ENCODE measurements at regions not wholly inside any gene's neighbourhood (a gene's known extent, or its start where the extent isn't known, plus 50 kb on each side); places are given as distances from the start of the nearest gene placed in this dataset.

DNA sequence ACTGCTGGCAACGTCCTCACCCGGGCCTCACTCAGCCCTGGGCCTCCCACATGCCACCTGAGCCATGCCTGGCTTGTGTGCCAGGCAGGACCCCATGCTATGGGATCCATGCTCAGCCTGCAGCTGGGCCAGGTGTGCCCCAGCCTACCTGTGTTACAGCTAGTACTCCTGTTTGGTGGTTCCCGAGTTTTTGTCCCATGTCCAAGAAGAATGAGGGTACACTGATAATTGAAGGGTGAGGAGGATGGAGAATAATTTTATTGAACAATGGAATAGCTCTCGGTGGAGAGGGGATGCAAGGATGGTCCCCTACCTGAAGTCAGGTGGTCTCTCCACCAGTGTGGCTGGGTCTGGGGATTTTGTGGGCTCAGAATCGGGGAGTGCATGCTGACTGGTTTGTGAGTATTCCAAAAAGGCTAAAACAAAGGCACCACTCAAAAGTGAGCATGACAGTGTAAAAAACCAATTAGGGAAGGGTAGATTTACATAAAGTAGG is 137.9 kb downstream of the TNFSF18 start:
- TF ChIP-seq, protein P1, sequence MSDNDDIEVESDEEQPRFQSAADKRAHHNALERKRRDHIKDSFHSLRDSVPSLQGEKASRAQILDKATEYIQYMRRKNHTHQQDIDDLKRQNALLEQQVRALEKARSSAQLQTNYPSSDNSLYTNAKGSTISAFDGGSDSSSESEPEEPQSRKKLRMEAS (IDR thresholded peaks at IDR 0.05), result no peak
- TF ChIP-seq CEBPB (IDR thresholded peaks at IDR 0.05; ENCODE audit: low read depth) (no peak), EZH2phosphoT487 (IDR thresholded peaks at IDR 0.05; ENCODE audit: borderline replicate concordance) (no peak), CTCF (IDR thresholded peaks at IDR 0.05 in 2 of 3, conservative IDR thresholded peaks at IDR 0.05 in 1 of 3; ENCODE audit: borderline replicate concordance in 1 of 3, insufficient read depth in 1 of 3, low read depth in 2 of 3, low read length in 2 of 3) (no peak), YY1 (IDR thresholded peaks at IDR 0.05; ENCODE audit: extremely low read depth, insufficient replicate concordance, low read depth, low read length) (no peak), POLR2A (IDR thresholded peaks at IDR 0.05; ENCODE audit: borderline replicate concordance, extremely low read depth, insufficient read depth, insufficient read length) (no peak), REST (IDR thresholded peaks at IDR 0.05; ENCODE audit: low read depth) (no peak), RAD21 (IDR thresholded peaks at IDR 0.05; ENCODE audit: low read depth) (no peak), ZNF274 (IDR thresholded peaks at IDR 0.05; ENCODE audit: low read depth, low read length) (no peak), POLR2AphosphoS5 (IDR thresholded peaks at IDR 0.05; ENCODE audit: low read depth, low read length) (no peak), EZH2 (IDR thresholded peaks at IDR 0.05) (no peak), JUND (IDR thresholded peaks at IDR 0.05) (no peak), FOSL1 (IDR thresholded peaks at IDR 0.05; ENCODE audit: low read depth) (no peak)
